Thoracic aorta (tissue), 2 donors: ENCODE measurements at regions not wholly inside any gene's neighbourhood (a gene's known extent, or its start where the extent isn't known, plus 50 kb on each side); places are given as distances from the start of the nearest gene placed in this dataset.

Experiments used
- ATAC-seq: fragments of 150-250 bp; one replicate; pipeline ENCODE4 v1.8.0; 2017; ENCODE audit warnings: low read depth; ENCODE audit not compliant: insufficient number of reproducible peaks, low FRiP score
- DNase-seq: peaks from one replicate; pipeline ENCODE4 v3.0.0-alpha.2; 2020; ENCODE audit warnings: low spot score
- H3K27ac ChIP-seq, 2 donors: fragments of 200-600 bp; sonication (generic); 1 replicate in 1 of 2; 2 replicates in 1 of 2; pipeline ENCODE4 v1.5.1; 2016; ENCODE audit warnings: mild to moderate bottlenecking in 2 of 2, moderate library complexity in 2 of 2
- H3K27me3 ChIP-seq: fragments of 200-600 bp; sonication (generic); replicated peaks from 2 replicates; pipeline ENCODE4 v1.6.0; 2016; ENCODE audit warnings: mild to moderate bottlenecking; ENCODE audit not compliant: insufficient read depth
- H3K36me3 ChIP-seq: fragments of 200-600 bp; sonication (generic); one replicate; pipeline ENCODE4 v1.5.1; 2016
- H3K4me1 ChIP-seq, 2 donors: fragments of 200-600 bp; sonication (generic); 1 replicate in 1 of 2; 2 replicates in 1 of 2; pipeline versions ENCODE4 v1.5.1 to v1.6.0; 2016; ENCODE audit warnings: low read depth in 2 of 2, mild to moderate bottlenecking in 1 of 2; ENCODE audit not compliant: control insufficient read depth in 1 of 2
- H3K4me3 ChIP-seq: fragments of 200-600 bp; sonication (generic); 2 replicates; pipeline ENCODE4 v1.5.1; 2016; ENCODE audit warnings: mild to moderate bottlenecking
- H3K9me3 ChIP-seq: fragments of 200-600 bp; sonication (generic); 2 replicates; pipeline ENCODE4 v1.5.1; 2016
- TF ChIP-seq, protein P1 (sequence below): fragments of 200-600 bp; sonication (generic); IDR thresholded peaks from one replicate; pipeline ENCODE4 v1.5.1; 2019; ENCODE audit warnings: antibody characterized with exemption

DNA sequence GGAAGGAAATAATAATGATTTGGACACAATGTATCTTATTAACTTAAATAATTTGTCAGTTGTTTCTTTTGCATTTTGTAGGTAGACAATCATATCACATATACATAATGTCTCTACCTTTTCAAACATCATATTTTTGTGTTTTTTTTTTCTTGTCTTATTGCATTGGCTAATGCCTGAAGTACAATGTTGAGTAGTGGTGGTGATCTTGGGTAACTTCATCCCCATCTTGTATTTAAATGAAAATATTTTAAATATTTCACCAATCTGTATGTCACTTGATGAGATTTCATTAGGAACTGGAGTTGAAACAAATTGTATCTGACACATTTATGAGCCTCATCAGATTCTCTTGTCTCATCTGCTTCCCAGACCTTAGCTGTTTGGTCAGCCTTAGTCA, 109.7 kb upstream of the LHX5 start:
- TF ChIP-seq, protein P1, sequence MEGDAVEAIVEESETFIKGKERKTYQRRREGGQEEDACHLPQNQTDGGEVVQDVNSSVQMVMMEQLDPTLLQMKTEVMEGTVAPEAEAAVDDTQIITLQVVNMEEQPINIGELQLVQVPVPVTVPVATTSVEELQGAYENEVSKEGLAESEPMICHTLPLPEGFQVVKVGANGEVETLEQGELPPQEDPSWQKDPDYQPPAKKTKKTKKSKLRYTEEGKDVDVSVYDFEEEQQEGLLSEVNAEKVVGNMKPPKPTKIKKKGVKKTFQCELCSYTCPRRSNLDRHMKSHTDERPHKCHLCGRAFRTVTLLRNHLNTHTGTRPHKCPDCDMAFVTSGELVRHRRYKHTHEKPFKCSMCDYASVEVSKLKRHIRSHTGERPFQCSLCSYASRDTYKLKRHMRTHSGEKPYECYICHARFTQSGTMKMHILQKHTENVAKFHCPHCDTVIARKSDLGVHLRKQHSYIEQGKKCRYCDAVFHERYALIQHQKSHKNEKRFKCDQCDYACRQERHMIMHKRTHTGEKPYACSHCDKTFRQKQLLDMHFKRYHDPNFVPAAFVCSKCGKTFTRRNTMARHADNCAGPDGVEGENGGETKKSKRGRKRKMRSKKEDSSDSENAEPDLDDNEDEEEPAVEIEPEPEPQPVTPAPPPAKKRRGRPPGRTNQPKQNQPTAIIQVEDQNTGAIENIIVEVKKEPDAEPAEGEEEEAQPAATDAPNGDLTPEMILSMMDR = no peak
- H3K27ac ChIP-seq = no peak overlapping the region
- ATAC-seq = no peak

DNA sequence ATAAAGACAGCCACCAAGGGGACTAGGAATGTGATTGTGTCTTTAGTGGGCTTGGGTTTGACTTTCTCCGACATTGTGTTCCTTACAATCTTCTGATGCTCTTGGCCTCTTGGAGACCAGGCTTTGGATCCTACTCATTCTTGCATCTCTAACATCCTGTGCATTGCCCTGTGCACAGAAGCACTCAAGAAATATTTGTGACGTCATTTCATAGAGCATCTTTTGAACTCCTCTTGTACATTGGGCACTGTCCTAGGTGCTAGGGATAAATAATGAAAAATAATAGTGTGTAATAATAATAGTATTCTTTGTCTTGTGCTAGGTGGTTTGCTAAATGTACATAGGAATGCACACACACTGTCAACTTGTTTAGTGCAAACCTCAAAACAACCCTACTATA, 108.8 kb upstream of the LHX5 start:
- no peaks in the 10 kb centered on the region for H3K4me1 ChIP-seq
- H3K9me3 ChIP-seq = no peaks in the 10 kb centered on the region
- DNase-seq = no peak
- H3K27me3 ChIP-seq = no peaks in the 10 kb centered on the region
- no peak overlapping the region for H3K27ac ChIP-seq
- ATAC-seq = no peak
- H3K4me3 ChIP-seq = no peak overlapping the region
- H3K36me3 ChIP-seq = no peaks in the 10 kb centered on the region
- TF ChIP-seq, protein P1 = no peak

More for the DNA sequence above, 109.7 kb upstream of the LHX5 start:
- H3K4me3 ChIP-seq = no peak overlapping the region
- no peaks in the 10 kb centered on the region for H3K9me3 ChIP-seq
- H3K4me1 ChIP-seq = no peaks in the 10 kb centered on the region
- H3K27me3 ChIP-seq = no peaks in the 10 kb centered on the region
- no peaks in the 10 kb centered on the region for H3K36me3 ChIP-seq
- DNase-seq = no peak

DNA sequence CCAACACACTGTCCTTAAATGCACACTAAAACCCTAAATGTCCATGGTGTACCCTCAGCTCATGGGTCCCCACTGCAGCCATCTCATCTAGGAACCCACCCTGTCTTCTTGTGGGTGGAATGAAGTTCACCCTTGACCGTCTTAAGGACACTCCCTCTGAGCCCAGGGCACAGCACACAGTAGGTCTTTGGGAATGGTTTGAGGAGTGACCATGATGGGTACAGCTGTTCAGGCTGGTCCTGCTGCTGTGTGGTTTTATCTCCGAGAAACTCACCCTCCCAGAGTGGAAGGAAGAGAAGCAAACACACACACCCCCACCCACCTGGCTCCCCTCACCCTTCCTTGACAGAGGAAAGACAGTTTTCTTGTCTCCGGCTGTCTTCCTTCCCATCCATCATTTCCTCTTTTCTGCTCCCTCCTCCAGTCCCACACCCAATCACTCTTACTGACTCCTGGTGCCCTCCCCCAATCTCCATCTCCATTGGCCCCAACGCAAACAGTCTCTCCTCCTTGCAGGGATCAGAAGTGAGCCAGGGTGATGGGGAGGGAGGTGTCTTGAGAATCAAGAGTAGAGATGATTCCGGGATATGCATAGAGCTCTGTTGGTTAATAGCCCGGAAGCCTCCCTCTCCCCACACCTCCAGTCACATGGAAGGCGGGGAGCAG, 105.9 kb upstream of the LHX5 start:
- TF ChIP-seq, protein P1 = no peak
- Histone ChIP-seq H3K4me1 (no peaks in the 10 kb centered on the region), H3K9me3 (no peaks in the 10 kb centered on the region), H3K36me3 (no peaks in the 10 kb centered on the region), H3K27me3 (no peaks in the 10 kb centered on the region), H3K27ac (no peak overlapping the region), H3K4me3 (no peak overlapping the region)
- no peak for DNase-seq
- no peak for ATAC-seq

DNA sequence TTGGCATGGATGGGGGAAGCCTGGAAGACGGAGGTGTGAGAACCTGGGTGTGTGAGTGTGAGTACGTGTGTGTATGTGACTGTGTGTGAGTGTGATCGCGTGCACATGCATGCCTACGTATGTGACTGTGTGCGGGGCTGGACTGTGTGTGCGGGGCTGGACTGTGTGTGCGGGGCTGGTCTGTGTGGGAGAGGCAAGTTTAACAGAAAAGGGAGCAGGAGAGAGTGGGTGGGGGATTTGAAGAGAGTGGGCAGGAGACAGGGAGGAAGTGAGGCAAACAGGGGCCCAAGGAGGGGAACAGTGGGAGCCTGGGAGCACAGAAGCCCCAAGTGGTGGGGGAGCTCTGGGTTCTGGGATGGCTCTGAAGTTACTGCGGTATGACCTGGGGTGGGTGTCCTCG, 103.7 kb upstream of the LHX5 start:
- Histone ChIP-seq H3K4me3 (no peak overlapping the region), H3K4me1 (no peaks in the 10 kb centered on the region), H3K36me3 (no peaks in the 10 kb centered on the region), H3K27ac (no peak overlapping the region), H3K27me3 (no peaks in the 10 kb centered on the region), H3K9me3 (no peaks in the 10 kb centered on the region)
- TF ChIP-seq, protein P1 = no peak
- no peak for ATAC-seq
- DNase-seq = no peak

DNA sequence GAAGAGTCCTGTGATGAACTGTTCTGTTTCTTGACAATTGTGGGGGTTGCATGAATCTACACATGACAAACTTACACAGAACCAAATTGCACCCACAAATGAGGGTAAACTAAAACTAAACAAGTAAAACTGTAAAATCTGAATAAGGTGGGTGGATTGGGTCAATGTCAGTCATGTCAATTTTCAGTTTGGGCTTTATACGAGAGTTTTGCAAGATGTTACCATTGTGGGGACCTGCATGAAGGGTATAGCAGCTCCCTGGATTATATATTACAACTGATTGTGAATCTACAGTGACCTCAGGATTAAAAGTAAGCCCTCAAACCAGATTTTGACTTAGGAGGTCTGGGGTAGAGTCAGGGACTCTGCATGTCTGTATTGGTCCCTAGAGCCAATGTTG, 101.5 kb upstream of the LHX5 start:
- ATAC-seq (no peak), DNase-seq (no peak)
- TF ChIP-seq, protein P1 = no peak
- Histone ChIP-seq H3K4me3 (no peak overlapping the region), H3K36me3 (no peaks in the 10 kb centered on the region), H3K4me1 (no peaks in the 10 kb centered on the region), H3K27me3 (no peaks in the 10 kb centered on the region), H3K27ac (no peak overlapping the region), H3K9me3 (no peaks in the 10 kb centered on the region)
